Thoracic aorta (tissue), 2 donors: ENCODE measurements at regions not wholly inside any gene's neighbourhood (a gene's known extent, or its start where the extent isn't known, plus 50 kb on each side); places are given as distances from the start of the nearest gene placed in this dataset.

Experiments used
- ATAC-seq: fragments of 150-250 bp; one replicate; pipeline ENCODE4 v1.8.0; 2017; ENCODE audit warnings: low read depth; ENCODE audit not compliant: insufficient number of reproducible peaks, low FRiP score
- DNase-seq: peaks from one replicate; pipeline ENCODE4 v3.0.0-alpha.2; 2020; ENCODE audit warnings: low spot score
- H3K27ac ChIP-seq, 2 donors: fragments of 200-600 bp; sonication (generic); 1 replicate in 1 of 2; 2 replicates in 1 of 2; pipeline ENCODE4 v1.5.1; 2016; ENCODE audit warnings: mild to moderate bottlenecking in 2 of 2, moderate library complexity in 2 of 2
- H3K27me3 ChIP-seq: fragments of 200-600 bp; sonication (generic); replicated peaks from 2 replicates; pipeline ENCODE4 v1.6.0; 2016; ENCODE audit warnings: mild to moderate bottlenecking; ENCODE audit not compliant: insufficient read depth
- H3K36me3 ChIP-seq: fragments of 200-600 bp; sonication (generic); one replicate; pipeline ENCODE4 v1.5.1; 2016
- H3K4me1 ChIP-seq, 2 donors: fragments of 200-600 bp; sonication (generic); 1 replicate in 1 of 2; 2 replicates in 1 of 2; pipeline versions ENCODE4 v1.5.1 to v1.6.0; 2016; ENCODE audit warnings: low read depth in 2 of 2, mild to moderate bottlenecking in 1 of 2; ENCODE audit not compliant: control insufficient read depth in 1 of 2
- H3K4me3 ChIP-seq: fragments of 200-600 bp; sonication (generic); 2 replicates; pipeline ENCODE4 v1.5.1; 2016; ENCODE audit warnings: mild to moderate bottlenecking
- H3K9me3 ChIP-seq: fragments of 200-600 bp; sonication (generic); 2 replicates; pipeline ENCODE4 v1.5.1; 2016
- CTCF ChIP-seq: fragments of 200-600 bp; sonication (generic); IDR thresholded peaks from one replicate; pipeline ENCODE4 v1.5.1; 2019; ENCODE audit warnings: antibody characterized with exemption

DNA sequence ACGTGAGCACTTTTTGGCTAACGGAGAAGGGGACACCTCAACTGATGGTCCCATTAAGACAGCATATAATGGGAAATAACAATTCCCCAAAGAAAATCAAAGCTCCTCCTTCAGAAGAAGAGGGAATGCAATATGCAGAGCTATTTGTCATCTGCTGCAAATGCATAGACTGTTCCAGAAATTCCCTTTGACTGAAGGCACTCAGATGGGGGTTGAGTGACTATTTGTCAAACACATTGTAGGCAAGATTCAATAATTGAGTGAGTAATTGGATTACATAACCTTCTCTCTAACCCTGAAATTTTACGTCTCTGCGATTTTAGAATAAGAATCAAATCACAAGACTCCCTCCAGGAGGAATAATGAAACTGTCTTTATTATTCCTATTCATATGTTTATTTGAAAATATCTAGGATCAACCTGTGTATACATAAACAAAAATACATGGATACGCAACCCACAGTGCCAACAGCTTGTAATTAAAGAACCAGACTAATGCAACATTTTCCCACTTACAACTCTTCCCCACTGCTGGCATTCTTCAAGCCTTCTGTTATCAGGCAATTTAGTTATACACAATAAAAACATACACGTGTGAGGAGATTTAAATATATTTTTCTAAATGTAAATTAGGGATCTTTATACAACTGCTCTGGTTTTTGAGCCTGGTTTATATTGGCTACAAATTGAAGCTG is 256.6 kb downstream of the GBA3 start:
- DNase-seq (no peak), ATAC-seq (no peak)
- no peaks in the 10 kb centered on the region for H3K4me1 ChIP-seq
- H3K4me3 ChIP-seq = no peak overlapping the region
- no peaks in the 10 kb centered on the region for H3K36me3 ChIP-seq
- H3K27ac ChIP-seq = no peak overlapping the region
- TF ChIP-seq CTCF = no peak
- H3K9me3 ChIP-seq = no peaks in the 10 kb centered on the region
- no peaks in the 10 kb centered on the region for H3K27me3 ChIP-seq

DNA sequence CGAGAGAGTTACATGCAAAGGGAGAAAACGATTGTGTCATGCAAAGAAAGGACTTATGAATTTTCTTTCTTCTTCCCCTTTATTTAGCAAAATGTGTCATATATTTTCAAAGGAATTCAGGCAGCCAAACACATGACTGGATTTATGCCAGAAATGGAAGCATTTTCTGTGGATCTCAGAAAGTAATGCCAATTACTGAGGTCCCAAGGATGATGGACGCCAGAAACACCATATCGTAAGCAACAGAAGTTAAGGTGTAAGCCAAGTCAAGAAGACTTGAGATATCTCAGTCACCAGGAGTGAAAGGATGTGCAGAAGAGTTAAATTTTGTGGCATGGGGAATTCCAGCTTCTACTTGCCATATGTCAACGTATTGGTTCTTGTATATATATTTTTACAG is 255.1 kb downstream of the GBA3 start:
- TF ChIP-seq CTCF = no peak
- no peaks in the 10 kb centered on the region for H3K36me3 ChIP-seq
- no peak overlapping the region for H3K4me3 ChIP-seq
- no peaks in the 10 kb centered on the region for H3K4me1 ChIP-seq
- H3K27me3 ChIP-seq = no peaks in the 10 kb centered on the region
- ATAC-seq (no peak), DNase-seq (no peak)
- no peak overlapping the region for H3K27ac ChIP-seq
- H3K9me3 ChIP-seq = no peaks in the 10 kb centered on the region

DNA sequence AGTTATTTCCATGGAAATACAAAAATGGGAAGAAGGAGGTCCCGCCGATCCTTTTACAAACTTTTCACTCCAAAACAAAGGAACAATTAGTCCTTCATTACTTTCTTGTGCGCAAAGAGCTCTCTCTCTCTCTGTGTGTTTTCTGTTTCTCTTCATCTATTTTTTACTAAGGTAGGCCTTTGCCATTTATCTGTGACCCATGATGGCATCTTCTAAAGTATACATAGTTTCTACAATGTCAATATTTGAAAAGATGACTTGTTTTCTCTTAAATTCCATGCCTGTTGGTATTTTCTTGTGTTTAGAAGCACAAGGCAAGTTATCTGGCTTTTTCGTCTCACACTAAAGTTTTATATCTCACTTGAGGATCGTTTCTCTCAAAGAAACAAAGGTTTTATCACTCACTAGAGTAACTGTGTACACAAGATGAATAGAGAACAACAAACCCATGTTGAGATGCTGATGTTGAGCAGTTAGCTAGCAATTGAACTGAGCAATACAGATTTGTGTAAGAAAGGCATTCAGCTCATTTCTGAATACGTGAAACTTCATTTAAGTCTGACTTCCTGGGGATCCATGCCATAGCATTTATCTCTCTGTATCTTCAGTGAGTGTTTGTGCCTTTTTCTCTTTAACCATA is 250.3 kb downstream of the GBA3 start:
- Histone ChIP-seq H3K9me3 (no peaks in the 10 kb centered on the region), H3K4me1 (no peaks in the 10 kb centered on the region), H3K36me3 (no peaks in the 10 kb centered on the region), H3K4me3 (no peak overlapping the region), H3K27me3 (no peaks in the 10 kb centered on the region), H3K27ac (no peak overlapping the region)
- DNase-seq (no peak), ATAC-seq (no peak)
- TF ChIP-seq CTCF = no peak

- Histone ChIP-seq H3K4me3 (no peak overlapping the region), H3K9me3 (no peaks in the 10 kb centered on the region), H3K27ac (no peak overlapping the region), H3K36me3 (no peaks in the 10 kb centered on the region), H3K4me1 (no peaks in the 10 kb centered on the region), H3K27me3 (no peaks in the 10 kb centered on the region)
- TF ChIP-seq CTCF = no peak
- DNase-seq = no peak
- no peak for ATAC-seq
These were observed 249.1 kb downstream of the GBA3 start for GRCh38 chr4:22941688-22942375.

DNA sequence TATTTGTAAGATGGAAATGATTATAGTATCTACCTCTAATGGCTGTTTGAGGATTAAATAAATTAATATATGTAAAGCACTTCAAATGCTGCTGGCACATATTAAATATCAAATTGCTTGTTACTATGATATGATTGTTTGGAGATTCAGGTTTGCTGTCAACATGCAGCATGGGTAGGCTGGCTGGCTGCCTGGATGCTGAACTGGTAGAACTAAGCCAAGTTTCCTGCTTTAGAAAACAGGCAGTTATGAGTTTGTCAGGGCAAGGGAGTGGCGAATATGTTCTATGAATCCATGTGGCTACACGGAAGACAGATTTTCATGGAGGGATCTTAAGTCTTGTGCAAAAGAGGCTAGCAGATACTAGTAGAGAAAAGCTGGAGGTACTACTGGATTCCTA is 239.6 kb downstream of the GBA3 start:
- Histone ChIP-seq H3K4me1 (no peaks in the 10 kb centered on the region), H3K27ac (no peak overlapping the region), H3K9me3 (no peaks in the 10 kb centered on the region), H3K27me3 (no peaks in the 10 kb centered on the region), H3K36me3 (no peaks in the 10 kb centered on the region), H3K4me3 (no peak overlapping the region)
- no peak for TF ChIP-seq CTCF
- no peak for DNase-seq
- ATAC-seq = no peak
